ENCODE measurements at regions not wholly inside any gene's neighbourhood (a gene's known extent, or its start where the extent isn't known, plus 50 kb on each side); places are given as distances from the start of the nearest gene placed in this dataset.

DNA sequence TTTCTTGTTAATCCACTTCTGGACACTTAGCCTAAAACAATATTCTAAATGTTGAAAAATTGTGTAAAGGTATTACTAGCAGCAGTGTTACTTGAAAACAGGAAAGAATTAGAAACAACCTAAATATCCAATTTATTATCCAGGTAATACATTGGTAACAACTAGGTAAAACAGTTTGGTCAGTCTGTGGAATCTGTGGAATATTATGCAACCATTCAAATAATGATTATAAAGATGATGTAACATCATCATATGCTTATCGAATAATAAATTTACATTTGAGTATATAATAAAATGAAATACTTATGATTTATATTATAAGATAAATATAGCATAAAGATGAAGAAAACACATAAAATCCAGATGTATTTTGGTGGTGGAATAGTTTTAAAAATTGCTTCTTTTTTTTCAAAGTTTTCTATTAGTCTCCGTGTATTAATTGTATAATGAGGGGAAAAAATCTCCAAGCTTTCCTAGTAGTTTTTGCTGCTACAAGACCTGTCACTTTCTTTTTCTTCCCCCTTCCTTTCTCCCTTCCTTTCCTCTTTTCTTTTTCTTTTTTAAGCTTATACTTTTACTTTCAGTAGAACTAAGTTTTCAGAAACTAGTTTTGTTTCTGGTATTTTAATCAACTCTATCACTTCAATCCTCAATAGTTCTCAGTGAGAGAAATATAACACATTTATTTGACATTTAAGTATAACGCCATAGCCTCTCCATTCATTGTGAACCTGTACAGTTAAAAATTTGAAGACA, 197.8 kb upstream of the HMCN1 start:
- H3K4me1 ChIP-seq (ENCODE audit: insufficient read depth) = peaks cover 2% of the 10 kb centered on the region
- WGBS, 3 donors = 81 to 98% (median 96%) methylated on average over 3 of the region's 3 CpGs
- no peak overlapping the region for H3K27ac ChIP-seq
- intact Hi-C loops (cut with DNase I) = no loop called here
- H3K9me3 ChIP-seq = no peaks in the 10 kb centered on the region
- no peaks in the 10 kb centered on the region for H3K27me3 ChIP-seq
- DNase-seq = no peak
- H3K4me3 ChIP-seq = no peak overlapping the region
- no peaks in the 10 kb centered on the region for H3K36me3 ChIP-seq
- TF ChIP-seq POLR2A (IDR thresholded peaks at IDR 0.05) (no peak), EP300 (IDR thresholded peaks at IDR 0.05) (no peak)

DNA sequence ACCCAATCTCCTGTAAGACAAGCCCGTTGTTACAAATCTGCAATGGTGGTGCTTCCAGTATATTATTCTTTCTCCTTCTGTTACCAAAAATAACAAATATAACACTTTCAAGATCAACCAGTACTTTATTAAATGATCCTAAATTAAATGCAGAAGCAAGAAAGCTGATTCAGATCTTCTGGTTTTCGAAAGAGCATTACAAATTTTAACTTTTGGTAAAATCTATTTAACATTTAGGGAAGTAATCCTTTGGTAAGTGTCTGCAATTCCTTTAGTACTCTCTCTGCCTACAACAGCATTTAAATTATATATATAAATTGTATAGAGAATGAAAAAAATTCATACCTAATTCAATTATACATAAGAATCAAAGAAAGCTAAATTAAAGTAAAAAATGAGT, 198.6 kb upstream of the HMCN1 start:
- Histone ChIP-seq H3K4me3 (no peak overlapping the region), H3K27ac (no peak overlapping the region), H3K4me1 (ENCODE audit: insufficient read depth) (peaks cover 2% of the 10 kb centered on the region), H3K27me3 (no peaks in the 10 kb centered on the region), H3K36me3 (no peaks in the 10 kb centered on the region), H3K9me3 (no peaks in the 10 kb centered on the region)
- 95 to 99% (median 98%) methylated on average over 2 of the region's 2 CpGs for WGBS, 3 donors
- intact Hi-C loops (cut with DNase I) = no loop called here
- TF ChIP-seq POLR2A (IDR thresholded peaks at IDR 0.05) = no peak
- no peak for TF ChIP-seq EP300 (IDR thresholded peaks at IDR 0.05)
- TF ChIP-seq, protein P1, sequence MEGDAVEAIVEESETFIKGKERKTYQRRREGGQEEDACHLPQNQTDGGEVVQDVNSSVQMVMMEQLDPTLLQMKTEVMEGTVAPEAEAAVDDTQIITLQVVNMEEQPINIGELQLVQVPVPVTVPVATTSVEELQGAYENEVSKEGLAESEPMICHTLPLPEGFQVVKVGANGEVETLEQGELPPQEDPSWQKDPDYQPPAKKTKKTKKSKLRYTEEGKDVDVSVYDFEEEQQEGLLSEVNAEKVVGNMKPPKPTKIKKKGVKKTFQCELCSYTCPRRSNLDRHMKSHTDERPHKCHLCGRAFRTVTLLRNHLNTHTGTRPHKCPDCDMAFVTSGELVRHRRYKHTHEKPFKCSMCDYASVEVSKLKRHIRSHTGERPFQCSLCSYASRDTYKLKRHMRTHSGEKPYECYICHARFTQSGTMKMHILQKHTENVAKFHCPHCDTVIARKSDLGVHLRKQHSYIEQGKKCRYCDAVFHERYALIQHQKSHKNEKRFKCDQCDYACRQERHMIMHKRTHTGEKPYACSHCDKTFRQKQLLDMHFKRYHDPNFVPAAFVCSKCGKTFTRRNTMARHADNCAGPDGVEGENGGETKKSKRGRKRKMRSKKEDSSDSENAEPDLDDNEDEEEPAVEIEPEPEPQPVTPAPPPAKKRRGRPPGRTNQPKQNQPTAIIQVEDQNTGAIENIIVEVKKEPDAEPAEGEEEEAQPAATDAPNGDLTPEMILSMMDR (IDR thresholded peaks at IDR 0.05) = no peak
- DNase-seq = no peak

DNA sequence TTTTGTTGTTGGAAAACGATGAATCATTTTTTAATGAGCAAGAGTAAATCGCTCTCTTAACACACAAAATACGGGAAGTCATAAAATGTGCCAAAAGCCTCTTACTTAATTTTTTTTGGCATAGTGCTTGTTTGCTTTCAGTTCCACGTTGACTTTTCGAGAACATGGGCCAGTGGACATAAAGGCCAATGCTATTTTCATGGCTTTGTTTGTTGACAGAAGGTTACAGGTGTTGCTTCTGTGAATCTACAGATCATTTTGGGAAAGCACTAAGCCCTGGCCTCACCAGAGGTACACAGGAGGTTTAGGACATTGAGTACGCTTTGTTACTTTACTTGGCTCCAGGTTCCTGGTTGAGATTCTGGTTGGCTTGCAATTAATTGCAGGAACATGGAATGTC, 199.4 kb upstream of the HMCN1 start:
- no peaks in the 10 kb centered on the region for H3K36me3 ChIP-seq
- TF ChIP-seq, protein P1 (IDR thresholded peaks at IDR 0.05) = no peak
- TF ChIP-seq POLR2A (IDR thresholded peaks at IDR 0.05) = no peak
- TF ChIP-seq EP300 (IDR thresholded peaks at IDR 0.05) = no peak
- 41 to 48% (median 45%) methylated on average over 6 of the region's 6 CpGs for WGBS, 3 donors
- no peak for DNase-seq
- no peak overlapping the region for H3K4me3 ChIP-seq
- H3K27me3 ChIP-seq = no peaks in the 10 kb centered on the region
- no peaks in the 10 kb centered on the region for H3K9me3 ChIP-seq
- peaks cover 2% of the 10 kb centered on the region for H3K4me1 ChIP-seq (ENCODE audit: insufficient read depth)
- intact Hi-C loops (cut with DNase I) = no loop called here
- H3K27ac ChIP-seq = no peak overlapping the region

DNA sequence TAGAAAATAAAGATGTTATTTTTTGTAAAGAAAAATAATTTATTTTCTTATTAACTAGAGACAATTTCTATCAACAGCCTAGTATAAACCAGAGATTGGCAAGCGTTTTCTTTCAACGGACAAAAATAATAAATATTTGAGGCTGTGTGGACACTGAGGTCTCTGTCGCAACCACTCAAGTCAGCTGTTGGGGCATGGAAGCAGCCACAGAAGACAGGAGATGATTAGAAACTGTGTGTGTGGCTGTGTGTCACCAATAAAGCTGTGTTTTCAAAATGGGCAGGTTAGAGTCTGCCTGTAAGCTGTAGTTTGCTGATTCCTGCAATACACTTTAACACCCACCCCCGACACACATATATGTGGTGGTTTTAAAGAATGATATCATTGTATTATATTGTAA, 200.6 kb upstream of the HMCN1 start:
- Histone ChIP-seq H3K9me3 (no peaks in the 10 kb centered on the region), H3K4me3 (no peak overlapping the region), H3K27me3 (no peaks in the 10 kb centered on the region), H3K36me3 (no peaks in the 10 kb centered on the region), H3K27ac (no peak overlapping the region), H3K4me1 (ENCODE audit: insufficient read depth) (peaks cover 2% of the 10 kb centered on the region)
- 35 to 53% (median 47%) methylated on average over 4 of the region's 4 CpGs for WGBS, 3 donors
- no peak for DNase-seq
- TF ChIP-seq, protein P1 (IDR thresholded peaks at IDR 0.05) = no peak
- no peak for TF ChIP-seq EP300 (IDR thresholded peaks at IDR 0.05)
- TF ChIP-seq POLR2A (IDR thresholded peaks at IDR 0.05) = no peak
- intact Hi-C loops (cut with DNase I) = no loop called here

DNA sequence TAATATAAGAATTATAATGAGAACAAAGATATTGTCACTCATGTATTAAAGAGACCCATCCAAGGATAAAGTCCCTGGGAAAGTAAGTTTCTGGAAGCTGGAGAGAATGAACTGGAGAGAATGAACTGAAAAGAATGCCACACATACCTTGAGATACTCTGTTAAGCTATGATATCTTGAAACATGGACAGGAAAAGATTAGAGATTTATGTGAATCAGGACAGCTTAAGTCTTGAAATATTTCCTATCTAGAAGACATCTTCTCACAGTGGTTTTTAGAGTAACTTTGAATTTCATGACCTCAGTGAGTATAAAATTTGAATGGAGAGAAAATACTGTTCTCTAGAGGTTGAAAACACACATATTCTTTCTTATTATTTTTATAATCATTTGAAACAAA, 201.3 kb upstream of the HMCN1 start:
- intact Hi-C loops (cut with DNase I) = no loop called here
- TF ChIP-seq EP300 (IDR thresholded peaks at IDR 0.05) (no peak), POLR2A (IDR thresholded peaks at IDR 0.05) (no peak)
- TF ChIP-seq, protein P1 (IDR thresholded peaks at IDR 0.05) = no peak
- Histone ChIP-seq H3K27ac (no peak overlapping the region), H3K9me3 (no peaks in the 10 kb centered on the region), H3K27me3 (no peaks in the 10 kb centered on the region), H3K36me3 (no peaks in the 10 kb centered on the region), H3K4me1 (ENCODE audit: insufficient read depth) (peaks cover 2% of the 10 kb centered on the region), H3K4me3 (no peak overlapping the region)
- no peak for DNase-seq
